ENCODE measurements at regions not wholly inside any gene's neighbourhood (a gene's known extent, or its start where the extent isn't known, plus 50 kb on each side); places are given as distances from the start of the nearest gene placed in this dataset.

DNA sequence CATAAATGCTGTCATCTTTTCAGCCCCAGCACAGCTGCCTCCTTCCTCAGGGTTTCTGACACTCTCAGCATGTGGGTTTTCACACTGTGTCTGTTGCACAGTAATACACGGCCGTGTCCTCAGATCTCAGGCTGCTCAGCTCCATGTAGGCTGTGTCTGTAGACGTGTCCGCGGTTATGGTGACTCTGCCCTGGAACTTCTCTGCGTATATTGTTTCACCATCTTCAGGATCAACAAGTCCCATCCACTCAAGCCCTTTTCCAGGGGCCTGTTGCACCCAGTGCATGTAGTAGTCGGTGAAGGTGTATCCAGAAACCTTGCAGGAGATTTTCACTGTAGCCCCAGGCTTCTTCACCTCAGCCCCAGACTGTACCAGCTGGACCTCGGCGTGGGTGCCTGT, 1210.6 kb downstream of the TMEM121 start:
- TF ChIP-seq, protein P1, sequence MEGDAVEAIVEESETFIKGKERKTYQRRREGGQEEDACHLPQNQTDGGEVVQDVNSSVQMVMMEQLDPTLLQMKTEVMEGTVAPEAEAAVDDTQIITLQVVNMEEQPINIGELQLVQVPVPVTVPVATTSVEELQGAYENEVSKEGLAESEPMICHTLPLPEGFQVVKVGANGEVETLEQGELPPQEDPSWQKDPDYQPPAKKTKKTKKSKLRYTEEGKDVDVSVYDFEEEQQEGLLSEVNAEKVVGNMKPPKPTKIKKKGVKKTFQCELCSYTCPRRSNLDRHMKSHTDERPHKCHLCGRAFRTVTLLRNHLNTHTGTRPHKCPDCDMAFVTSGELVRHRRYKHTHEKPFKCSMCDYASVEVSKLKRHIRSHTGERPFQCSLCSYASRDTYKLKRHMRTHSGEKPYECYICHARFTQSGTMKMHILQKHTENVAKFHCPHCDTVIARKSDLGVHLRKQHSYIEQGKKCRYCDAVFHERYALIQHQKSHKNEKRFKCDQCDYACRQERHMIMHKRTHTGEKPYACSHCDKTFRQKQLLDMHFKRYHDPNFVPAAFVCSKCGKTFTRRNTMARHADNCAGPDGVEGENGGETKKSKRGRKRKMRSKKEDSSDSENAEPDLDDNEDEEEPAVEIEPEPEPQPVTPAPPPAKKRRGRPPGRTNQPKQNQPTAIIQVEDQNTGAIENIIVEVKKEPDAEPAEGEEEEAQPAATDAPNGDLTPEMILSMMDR (conservative IDR thresholded peaks at IDR 0.05; ENCODE audit: low read depth, low read length): no peak
- no peak for TF ChIP-seq EZH2phosphoT487 (IDR thresholded peaks at IDR 0.05; ENCODE audit: borderline replicate concordance, low read length)
